ENCODE measurements at regions not wholly inside any gene's neighbourhood (a gene's known extent, or its start where the extent isn't known, plus 50 kb on each side); places are given as distances from the start of the nearest gene placed in this dataset.

DNA sequence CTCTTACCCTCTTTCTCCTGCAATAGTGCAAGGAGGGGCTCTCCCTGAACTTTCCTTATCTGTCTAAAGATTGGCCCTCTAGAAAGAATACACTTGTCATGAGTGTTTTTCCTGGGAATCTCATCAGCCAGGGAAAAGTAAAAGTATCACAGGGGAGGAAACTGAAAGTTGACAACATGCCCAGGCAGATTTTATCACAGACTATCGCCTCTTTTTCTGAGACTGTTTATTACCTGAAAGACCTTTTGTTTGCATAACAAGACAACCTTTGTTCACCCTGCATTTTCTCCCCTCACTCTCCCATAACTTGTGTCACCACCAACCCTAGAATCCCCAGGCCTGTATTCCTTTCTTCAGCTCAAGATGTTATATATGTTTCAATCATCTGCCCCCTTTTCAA, 794.7 kb upstream of the ADAMTS5 start:
- H3K27me3 Mint-ChIP-seq (ENCODE audit: low read depth, poor library complexity): peaks cover 2% of the 10 kb centered on the region
- peak overlapping the region; percentile 47 for H3K27ac Mint-ChIP-seq

DNA sequence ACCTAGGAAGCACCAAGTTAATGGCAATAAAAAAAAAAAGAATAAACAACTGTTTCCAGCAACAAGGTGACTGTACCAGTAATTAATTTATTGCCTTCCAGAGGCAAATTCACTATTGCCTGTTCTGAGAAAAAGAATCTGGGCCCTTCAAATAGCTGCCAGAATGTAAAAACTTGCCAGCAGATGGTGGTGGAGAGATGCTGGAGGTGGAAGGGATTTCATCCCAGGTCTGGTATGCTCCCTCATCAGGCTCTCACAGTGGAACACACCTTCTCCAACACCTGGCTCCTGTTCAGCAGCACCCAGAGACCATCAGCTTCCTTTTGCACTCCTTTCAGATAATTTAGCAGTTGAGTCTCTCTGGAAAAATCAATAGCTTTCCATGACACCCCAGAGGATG, 792.9 kb upstream of the ADAMTS5 start:
- Mint-ChIP-seq H3K27ac (no peak overlapping the region), H3K4me1 (peaks cover 14% of the 10 kb centered on the region), H3K27me3 (ENCODE audit: low read depth, poor library complexity) (peaks cover 2% of the 10 kb centered on the region), H3K4me3 (no peak overlapping the region), H3K9me3 (peaks cover 7% of the 10 kb centered on the region), H3K36me3 (ENCODE audit: low read depth) (no peaks in the 10 kb centered on the region)
- TF ChIP-seq, protein P1, sequence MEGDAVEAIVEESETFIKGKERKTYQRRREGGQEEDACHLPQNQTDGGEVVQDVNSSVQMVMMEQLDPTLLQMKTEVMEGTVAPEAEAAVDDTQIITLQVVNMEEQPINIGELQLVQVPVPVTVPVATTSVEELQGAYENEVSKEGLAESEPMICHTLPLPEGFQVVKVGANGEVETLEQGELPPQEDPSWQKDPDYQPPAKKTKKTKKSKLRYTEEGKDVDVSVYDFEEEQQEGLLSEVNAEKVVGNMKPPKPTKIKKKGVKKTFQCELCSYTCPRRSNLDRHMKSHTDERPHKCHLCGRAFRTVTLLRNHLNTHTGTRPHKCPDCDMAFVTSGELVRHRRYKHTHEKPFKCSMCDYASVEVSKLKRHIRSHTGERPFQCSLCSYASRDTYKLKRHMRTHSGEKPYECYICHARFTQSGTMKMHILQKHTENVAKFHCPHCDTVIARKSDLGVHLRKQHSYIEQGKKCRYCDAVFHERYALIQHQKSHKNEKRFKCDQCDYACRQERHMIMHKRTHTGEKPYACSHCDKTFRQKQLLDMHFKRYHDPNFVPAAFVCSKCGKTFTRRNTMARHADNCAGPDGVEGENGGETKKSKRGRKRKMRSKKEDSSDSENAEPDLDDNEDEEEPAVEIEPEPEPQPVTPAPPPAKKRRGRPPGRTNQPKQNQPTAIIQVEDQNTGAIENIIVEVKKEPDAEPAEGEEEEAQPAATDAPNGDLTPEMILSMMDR (IDR thresholded peaks at IDR 0.05): no peak
- no peak for DNase-seq

More for the DNA sequence above, 794.7 kb upstream of the ADAMTS5 start:
- TF ChIP-seq, protein P1 (IDR thresholded peaks at IDR 0.05): no peak
- H3K4me1 Mint-ChIP-seq: peaks cover 14% of the 10 kb centered on the region
- no peak for DNase-seq
- H3K9me3 Mint-ChIP-seq: peaks cover 7% of the 10 kb centered on the region
- H3K36me3 Mint-ChIP-seq (ENCODE audit: low read depth): no peaks in the 10 kb centered on the region
- H3K4me3 Mint-ChIP-seq: no peak overlapping the region

DNA sequence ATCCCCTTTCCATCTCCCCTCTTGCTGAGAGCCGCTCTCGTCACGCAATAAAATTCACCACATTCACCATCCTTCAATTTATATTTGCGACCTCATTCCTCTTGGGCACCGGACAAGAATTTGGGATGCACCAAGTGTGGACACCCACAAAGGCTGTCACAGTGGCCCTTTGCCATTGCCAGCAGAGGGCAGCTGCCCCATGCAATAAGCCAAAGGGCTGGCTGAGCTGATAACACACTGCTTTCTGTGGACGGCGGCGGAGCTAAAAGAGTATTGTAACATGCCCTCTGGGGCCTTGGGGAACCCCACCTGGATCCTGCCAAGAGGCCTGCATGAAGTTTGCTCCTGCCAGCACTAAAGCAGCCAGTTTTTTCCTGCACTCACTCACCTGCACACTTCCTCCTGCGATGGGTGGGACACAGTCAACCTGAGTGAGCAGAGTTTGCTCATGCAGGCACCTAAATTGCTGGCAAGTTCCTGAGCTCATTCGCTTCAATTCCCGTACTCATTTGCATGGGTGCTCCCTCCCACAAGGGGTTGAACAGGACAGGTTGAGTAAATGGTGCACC, 792.3 kb upstream of the ADAMTS5 start:
- DNase-seq: peak; percentile 5
- Mint-ChIP-seq H3K36me3 (ENCODE audit: low read depth) (no peaks in the 10 kb centered on the region), H3K9me3 (peaks cover 7% of the 10 kb centered on the region), H3K4me1 (peaks cover 14% of the 10 kb centered on the region), H3K27ac (no peak overlapping the region), H3K4me3 (no peak overlapping the region), H3K27me3 (ENCODE audit: low read depth, poor library complexity) (peaks cover 2% of the 10 kb centered on the region)
- TF ChIP-seq, protein P1 (IDR thresholded peaks at IDR 0.05): no peak

DNA sequence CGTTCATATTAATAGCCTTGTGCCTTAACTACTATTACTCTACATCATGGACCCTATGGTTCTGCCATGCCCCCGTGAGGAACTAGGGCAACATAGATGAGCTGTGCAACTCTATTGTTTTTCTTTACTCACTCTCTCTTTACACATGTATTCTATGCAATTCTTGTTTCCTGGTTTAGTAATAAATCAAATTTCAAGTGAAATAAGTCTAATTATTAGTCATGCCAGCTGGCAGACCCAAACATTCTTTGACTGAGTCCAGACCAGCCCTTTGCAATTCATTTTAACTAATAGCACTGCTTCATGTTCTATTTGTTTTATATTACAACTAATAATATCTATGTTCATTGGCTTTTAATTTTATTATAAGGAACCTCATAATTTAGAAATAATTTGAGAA, 789.3 kb upstream of the ADAMTS5 start:
- Mint-ChIP-seq H3K4me3 (no peak overlapping the region), H3K27me3 (ENCODE audit: low read depth, poor library complexity) (peaks cover 7% of the 10 kb centered on the region), H3K27ac (no peak overlapping the region), H3K4me1 (no peaks in the 10 kb centered on the region), H3K9me3 (peaks cover 7% of the 10 kb centered on the region), H3K36me3 (ENCODE audit: low read depth) (no peaks in the 10 kb centered on the region)
- no peak for DNase-seq
- TF ChIP-seq, protein P1 (IDR thresholded peaks at IDR 0.05): no peak

DNA sequence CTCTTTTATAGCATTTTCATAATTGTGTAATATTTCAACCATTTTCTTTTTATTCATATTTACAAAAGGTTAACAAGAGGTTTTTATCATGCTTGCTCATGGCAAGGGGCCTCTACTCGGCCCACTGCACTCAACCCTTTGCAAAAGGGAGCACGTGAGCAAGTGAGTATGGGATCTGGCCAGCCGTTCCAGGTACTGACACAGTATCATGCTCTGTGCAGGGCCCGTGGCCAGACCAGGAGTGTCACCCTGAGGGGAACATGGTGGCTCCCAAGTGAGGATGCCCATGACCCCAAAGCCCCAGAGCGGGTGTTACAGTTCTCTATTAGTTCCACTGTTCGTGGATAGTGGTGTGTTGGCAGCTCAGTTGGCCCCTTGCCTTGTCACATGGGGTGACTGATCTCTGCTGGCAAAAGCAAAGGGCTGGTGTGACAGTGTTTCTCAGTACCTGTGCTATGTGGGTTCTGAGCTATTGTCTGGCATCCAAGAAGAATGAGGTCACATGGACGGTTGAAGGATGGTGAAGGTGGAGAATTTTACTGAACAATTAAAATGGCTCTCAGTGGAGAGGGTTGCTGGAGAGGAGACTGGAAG, 777.2 kb upstream of the ADAMTS5 start:
- Mint-ChIP-seq H3K36me3 (ENCODE audit: low read depth) (no peaks in the 10 kb centered on the region), H3K4me1 (no peaks in the 10 kb centered on the region), H3K27ac (no peak overlapping the region), H3K27me3 (ENCODE audit: low read depth, poor library complexity) (no peaks in the 10 kb centered on the region), H3K9me3 (no peaks in the 10 kb centered on the region), H3K4me3 (no peak overlapping the region)
- TF ChIP-seq, protein P1 (IDR thresholded peaks at IDR 0.05): no peak
- DNase-seq: no peak

DNA sequence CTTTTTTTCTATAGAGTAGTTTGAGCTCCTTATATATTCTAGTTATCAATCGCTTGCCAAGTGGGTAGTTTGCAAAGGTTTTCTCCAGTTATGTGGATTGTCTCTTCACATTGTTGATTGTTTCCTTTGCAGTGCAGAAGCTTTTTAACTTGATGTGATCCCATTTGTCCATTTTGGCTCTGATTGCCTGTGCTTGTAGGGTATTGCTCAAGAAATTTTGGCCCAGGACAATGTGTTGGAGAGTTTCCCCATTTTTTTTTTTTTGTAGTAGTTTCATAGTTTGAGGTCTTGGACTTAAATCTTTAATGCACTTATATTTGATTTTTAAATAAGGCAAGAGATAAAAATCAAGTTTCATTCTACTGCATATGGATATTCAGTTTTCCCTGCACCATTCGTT, 774.8 kb upstream of the ADAMTS5 start:
- no peak overlapping the region for H3K27ac Mint-ChIP-seq
- no peaks in the 10 kb centered on the region for H3K4me1 Mint-ChIP-seq

More for the DNA sequence above, 774.8 kb upstream of the ADAMTS5 start:
- DNase-seq: no peak
- Mint-ChIP-seq H3K9me3 (peaks cover under 1% of the 10 kb centered on the region), H3K27me3 (ENCODE audit: low read depth, poor library complexity) (no peaks in the 10 kb centered on the region), H3K4me3 (no peak overlapping the region), H3K36me3 (ENCODE audit: low read depth) (no peaks in the 10 kb centered on the region)
- TF ChIP-seq, protein P1 (IDR thresholded peaks at IDR 0.05): no peak

Data from nephron progenitor cell (in vitro differentiated cells).